ELF-1 (cell line): ENCODE measurements at regions not wholly inside any gene's neighbourhood (a gene's known extent, or its start where the extent isn't known, plus 50 kb on each side); places are given as distances from the start of the nearest gene placed in this dataset.
"Not testable (repeated sequence)": the region's sequence is repeated elsewhere in the genome, so short reads cannot be mapped to it uniquely, and the experiment has no call there.

Source experiments
- DNase-seq: peaks from one replicate; pipeline ENCODE4 v3.0.0-alpha.2; 2016; ENCODE audit warnings: low read depth, low spot score

GRCh38 chr10:120749856-120750566, 101.2 kb upstream of the WDR11 start:
- DNase-seq, result no peak

- no peak for DNase-seq
Observed at GRCh38 chr10:120755771-120756170, 95.4 kb upstream of the WDR11 start.

- no peak for DNase-seq
Observed at GRCh38 chr10:120760253-120760652, 90.9 kb upstream of the WDR11 start.

GRCh38 chr10:120761951-120762350, 89.2 kb upstream of the WDR11 start:
- no peak for DNase-seq

GRCh38 chr10:120765226-120765803, 85.8 kb upstream of the WDR11 start:
- DNase-seq, result no peak

- no peak for DNase-seq
Observed at GRCh38 chr10:120768227-120768626, 82.9 kb upstream of the WDR11 start.

- no peak for DNase-seq
Observed at GRCh38 chr10:120770496-120770895, 80.7 kb upstream of the WDR11 start.

GRCh38 chr10:120776442-120776841, 74.7 kb upstream of the WDR11 start:
- DNase-seq, result no peak

GRCh38 chr10:120782336-120782735, 68.8 kb upstream of the WDR11 start:
- no peak for DNase-seq

GRCh38 chr10:120783098-120783497, 68.1 kb upstream of the WDR11 start:
- no peak for DNase-seq

- DNase-seq, result no peak
Observed at GRCh38 chr10:120783867-120784266, 67.3 kb upstream of the WDR11 start.

- no peak for DNase-seq
Observed at GRCh38 chr10:120788771-120789170, 62.4 kb upstream of the WDR11 start.

- no peak for DNase-seq
Observed at GRCh38 chr10:120789303-120790203, 61.6 kb upstream of the WDR11 start.

- no peak for DNase-seq
Observed at GRCh38 chr10:120791316-120791715, 59.8 kb upstream of the WDR11 start.

- DNase-seq, result no peak
Observed at GRCh38 chr10:120793088-120793487, 58.1 kb upstream of the WDR11 start.

- no peak for DNase-seq
Observed at GRCh38 chr10:120794390-120794789, 56.8 kb upstream of the WDR11 start.

- DNase-seq, result not testable (repeated sequence)
Observed at GRCh38 chr10:120798276-120798675, 52.9 kb upstream of the WDR11 start.

GRCh38 chr10:120799849-120800248, 51.3 kb upstream of the WDR11 start:
- no peak for DNase-seq

GRCh38 chr10:120800528-120801323, 50.4 kb upstream of the WDR11 start:
- DNase-seq, result no peak
